Endothelial cell (in vitro differentiated cells): ENCODE measurements at regions not wholly inside any gene's neighbourhood (a gene's known extent, or its start where the extent isn't known, plus 50 kb on each side); places are given as distances from the start of the nearest gene placed in this dataset.

Experiments
- DNase-seq: peaks from one replicate; pipeline ENCODE4 v3.0.0; 2021; ENCODE audit warnings: low spot score
- H3K27ac Mint-ChIP-seq: one replicate; pipeline ENCODE4 v1.8.0; 2021; ENCODE audit warnings: mixed read lengths, inconsistent platforms; ENCODE audit not compliant: unreplicated experiment
- H3K27me3 Mint-ChIP-seq: one replicate; pipeline ENCODE4 v1.8.0; 2021; ENCODE audit warnings: mild to moderate bottlenecking, moderate library complexity, mixed read lengths, inconsistent platforms; ENCODE audit not compliant: unreplicated experiment
- H3K36me3 Mint-ChIP-seq: one replicate; pipeline ENCODE4 v1.8.0; 2021; ENCODE audit warnings: mild to moderate bottlenecking, low read depth, mixed read lengths, inconsistent platforms; ENCODE audit not compliant: unreplicated experiment
- H3K4me1 Mint-ChIP-seq: one replicate; pipeline ENCODE4 v1.8.0; 2021; ENCODE audit warnings: mild to moderate bottlenecking, mixed read lengths, inconsistent platforms; ENCODE audit not compliant: unreplicated experiment
- H3K4me3 Mint-ChIP-seq: one replicate; pipeline ENCODE4 v1.8.0; 2021; ENCODE audit warnings: mild to moderate bottlenecking, mixed read lengths, inconsistent platforms; ENCODE audit not compliant: unreplicated experiment
- H3K9me3 Mint-ChIP-seq: one replicate; pipeline ENCODE4 v1.8.0; 2021; ENCODE audit warnings: mixed read lengths, inconsistent platforms; ENCODE audit not compliant: unreplicated experiment
- TF ChIP-seq, protein P1 (sequence below): fragments of 200-600 bp; sonication (generic); IDR thresholded peaks from one replicate; pipeline ENCODE4 v1.5.0; 2021; ENCODE audit warnings: antibody characterized with exemption; ENCODE audit not compliant: unreplicated experiment

DNA sequence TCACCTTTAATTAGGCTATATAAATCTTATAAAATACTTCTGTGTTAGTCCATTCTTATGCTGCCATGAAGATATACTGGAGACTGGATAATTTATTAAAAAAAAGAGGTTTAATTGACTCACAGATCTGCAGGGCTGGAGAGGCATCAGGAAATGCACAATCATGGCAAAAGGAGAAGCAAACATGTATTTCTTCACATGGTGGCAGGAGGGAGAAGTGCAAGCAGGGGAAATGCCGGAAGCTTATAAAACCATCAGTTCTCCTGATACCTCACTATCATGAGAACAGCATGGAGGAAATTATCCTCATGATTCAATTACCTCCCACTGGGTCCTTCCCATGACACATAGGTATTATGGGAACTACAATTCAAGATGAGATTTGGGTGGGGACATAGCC is 504.4 kb downstream of the RIT2 start:
- Mint-ChIP-seq H3K9me3 (no peaks in the 10 kb centered on the region), H3K4me3 (no peak overlapping the region), H3K4me1 (no peaks in the 10 kb centered on the region), H3K36me3 (no peaks in the 10 kb centered on the region), H3K27me3 (no peaks in the 10 kb centered on the region), H3K27ac (no peak overlapping the region)
- TF ChIP-seq, protein P1, sequence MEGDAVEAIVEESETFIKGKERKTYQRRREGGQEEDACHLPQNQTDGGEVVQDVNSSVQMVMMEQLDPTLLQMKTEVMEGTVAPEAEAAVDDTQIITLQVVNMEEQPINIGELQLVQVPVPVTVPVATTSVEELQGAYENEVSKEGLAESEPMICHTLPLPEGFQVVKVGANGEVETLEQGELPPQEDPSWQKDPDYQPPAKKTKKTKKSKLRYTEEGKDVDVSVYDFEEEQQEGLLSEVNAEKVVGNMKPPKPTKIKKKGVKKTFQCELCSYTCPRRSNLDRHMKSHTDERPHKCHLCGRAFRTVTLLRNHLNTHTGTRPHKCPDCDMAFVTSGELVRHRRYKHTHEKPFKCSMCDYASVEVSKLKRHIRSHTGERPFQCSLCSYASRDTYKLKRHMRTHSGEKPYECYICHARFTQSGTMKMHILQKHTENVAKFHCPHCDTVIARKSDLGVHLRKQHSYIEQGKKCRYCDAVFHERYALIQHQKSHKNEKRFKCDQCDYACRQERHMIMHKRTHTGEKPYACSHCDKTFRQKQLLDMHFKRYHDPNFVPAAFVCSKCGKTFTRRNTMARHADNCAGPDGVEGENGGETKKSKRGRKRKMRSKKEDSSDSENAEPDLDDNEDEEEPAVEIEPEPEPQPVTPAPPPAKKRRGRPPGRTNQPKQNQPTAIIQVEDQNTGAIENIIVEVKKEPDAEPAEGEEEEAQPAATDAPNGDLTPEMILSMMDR = no peak
- DNase-seq = no peak

DNA sequence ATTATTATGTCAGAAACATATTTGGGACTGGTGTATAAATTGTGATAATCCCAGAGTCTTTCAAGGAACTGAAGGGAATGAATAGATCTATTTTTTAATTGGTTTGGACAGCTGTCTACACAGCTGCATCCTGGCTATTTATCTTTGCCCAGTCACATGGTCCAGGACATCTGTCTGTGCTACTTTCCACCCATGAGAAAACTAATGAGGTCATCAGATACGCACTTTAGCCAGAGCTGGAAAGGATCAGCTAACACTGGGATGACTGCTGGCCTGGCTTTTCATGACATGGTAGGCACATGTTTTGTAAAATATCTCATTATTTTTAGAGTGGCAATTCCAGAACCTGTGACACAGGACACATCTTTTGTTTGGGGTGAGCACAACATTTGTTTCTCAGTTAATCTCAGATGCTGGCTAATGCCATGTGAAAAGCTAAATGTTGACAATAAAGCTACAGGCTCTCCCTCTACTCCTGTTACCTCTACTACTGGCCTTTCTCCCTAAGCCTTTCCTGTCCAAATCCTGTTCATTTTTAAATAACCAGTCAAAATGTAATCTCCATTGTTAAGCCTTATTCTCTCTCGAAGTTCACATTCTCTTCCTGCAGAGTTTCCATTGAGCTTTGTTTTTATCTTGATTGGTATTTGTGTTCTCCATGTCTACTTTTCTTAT is 500.7 kb downstream of the RIT2 start:
- Mint-ChIP-seq H3K4me1 (no peaks in the 10 kb centered on the region), H3K36me3 (no peaks in the 10 kb centered on the region), H3K4me3 (no peak overlapping the region), H3K27me3 (no peaks in the 10 kb centered on the region), H3K9me3 (no peaks in the 10 kb centered on the region), H3K27ac (no peak overlapping the region)
- TF ChIP-seq, protein P1 = no peak
- no peak for DNase-seq

DNA sequence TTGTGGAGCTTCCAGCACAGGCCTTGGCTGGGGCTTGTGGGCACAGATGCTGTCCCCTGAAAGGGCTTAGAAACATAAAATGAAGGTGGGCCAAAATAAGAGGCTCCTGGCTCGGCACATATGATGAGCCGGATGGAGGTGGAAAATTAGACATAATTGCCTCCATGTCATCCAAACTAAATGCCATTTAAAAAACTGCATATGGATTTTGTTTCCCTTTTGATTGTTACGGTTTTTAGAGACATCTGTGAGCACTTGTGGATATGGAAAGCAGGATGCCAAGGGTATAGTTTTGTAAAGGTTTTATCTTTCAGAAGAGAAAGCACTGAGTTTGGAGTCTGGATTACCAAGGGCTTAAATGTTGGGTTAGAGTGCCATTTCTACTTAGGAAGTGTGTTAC is 498.3 kb downstream of the RIT2 start:
- Mint-ChIP-seq H3K27ac (no peak overlapping the region), H3K36me3 (no peaks in the 10 kb centered on the region), H3K4me1 (no peaks in the 10 kb centered on the region), H3K4me3 (no peak overlapping the region), H3K9me3 (no peaks in the 10 kb centered on the region), H3K27me3 (no peaks in the 10 kb centered on the region)
- TF ChIP-seq, protein P1 = no peak
- DNase-seq = no peak

DNA sequence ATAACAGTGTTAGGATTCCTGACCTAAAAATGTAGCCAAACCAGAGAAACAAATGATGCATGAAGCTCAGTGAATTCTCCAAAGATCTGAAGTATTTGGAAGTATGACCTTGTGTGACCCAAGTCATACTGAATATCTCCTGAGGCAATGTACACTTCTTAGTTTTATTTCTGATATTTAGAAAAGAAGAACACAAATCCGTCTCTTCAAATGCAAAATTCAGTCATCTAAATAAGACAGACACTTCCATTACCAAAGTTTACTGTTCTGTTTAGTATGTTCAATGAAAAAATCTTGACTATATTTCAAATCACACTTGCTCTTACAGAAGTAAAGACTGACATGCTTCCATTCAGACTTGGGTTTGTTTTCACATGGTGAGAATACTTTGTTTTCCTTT is 495.7 kb downstream of the RIT2 start:
- Mint-ChIP-seq H3K27me3 (no peaks in the 10 kb centered on the region), H3K36me3 (no peaks in the 10 kb centered on the region), H3K27ac (no peak overlapping the region), H3K9me3 (no peaks in the 10 kb centered on the region), H3K4me1 (no peaks in the 10 kb centered on the region), H3K4me3 (no peak overlapping the region)
- DNase-seq = no peak
- TF ChIP-seq, protein P1 = no peak

DNA sequence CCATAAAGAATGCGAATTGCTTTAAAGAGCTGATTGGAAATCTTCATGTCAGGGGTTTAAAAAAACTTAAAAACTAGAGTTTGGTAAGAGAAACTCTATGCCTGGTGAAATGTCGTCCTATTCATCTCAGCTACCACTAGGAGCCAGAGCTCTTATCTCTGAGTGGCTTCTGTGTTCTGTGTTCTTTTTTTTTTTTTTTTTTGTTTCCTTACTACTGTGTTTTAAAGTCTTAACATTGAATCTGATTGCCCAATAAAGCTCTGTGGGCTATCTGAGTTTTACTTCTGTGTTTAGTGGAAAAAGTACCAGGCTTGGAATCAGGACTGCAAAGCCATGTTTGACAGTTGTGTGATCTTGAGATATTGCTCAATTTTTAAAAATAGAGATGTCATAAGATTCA is 494.8 kb downstream of the RIT2 start:
- Mint-ChIP-seq H3K27ac (no peak overlapping the region), H3K36me3 (no peaks in the 10 kb centered on the region), H3K4me3 (no peak overlapping the region), H3K27me3 (no peaks in the 10 kb centered on the region), H3K4me1 (no peaks in the 10 kb centered on the region), H3K9me3 (no peaks in the 10 kb centered on the region)
- TF ChIP-seq, protein P1 = no peak
- DNase-seq = no peak
